Ovary (tissue), 7 donors: ENCODE measurements at regions not wholly inside any gene's neighbourhood (a gene's known extent, or its start where the extent isn't known, plus 50 kb on each side); places are given as distances from the start of the nearest gene placed in this dataset.
A peak's percentile ranks its signal among the peaks of the same experiment; 100 is the strongest.

Experiments
- DNase-seq, 5 donors: peaks; one replicate each; pipeline ENCODE4 v3.0.0-alpha.2; 2019 to 2020
- H3K27ac ChIP-seq, 2 donors: fragments of 200-600 bp; one replicate each; pipeline versions ENCODE4 v1.5.1 to v1.8.0; 2019 to 2022
- H3K27me3 ChIP-seq: fragments of 200-600 bp; one replicate; pipeline ENCODE4 v1.8.0; 2022
- H3K36me3 ChIP-seq: fragments of 200-600 bp; sonication (generic); one replicate; pipeline ENCODE4 v1.5.1; 2019
- H3K4me1 ChIP-seq: one replicate; pipeline ENCODE4 v1.8.1; 2013; ENCODE audit warnings: mild to moderate bottlenecking, moderate library complexity; ENCODE audit not compliant: insufficient read depth
- H3K4me3 ChIP-seq: fragments of 200-600 bp; sonication (generic); one replicate; pipeline ENCODE4 v1.5.1; 2017
- H3K9me3 ChIP-seq, 2 donors: fragments of 200-600 bp in 1 of 2; sonication (generic) in 1 of 2; one replicate each; pipeline versions ENCODE4 v1.5.1 to v1.8.1; 2013 to 2019; ENCODE audit warnings: mild to moderate bottlenecking in 1 of 2, moderate library complexity in 1 of 2
- EP300 ChIP-seq: sonication (generic); formaldehyde crosslinking; IDR thresholded peaks from one replicate; pipeline ENCODE4 v1.6.1; 2017; ENCODE audit warnings: antibody characterized with exemption
- POLR2A ChIP-seq: fragments of 450-650 bp; IDR thresholded peaks from one replicate; pipeline ENCODE4 v1.6.1; 2017; ENCODE audit warnings: antibody characterized with exemption, mild to moderate bottlenecking, moderate library complexity
- WGBS, 3 donors: extraction: QIAGEN DNeasy Blood & Tissue Kit in 1 of 3; methylation state at CpG; one replicate each; pipeline versions ENCODE4 v1.1.5 to v1.1.7; 2013 to 2017; 5-methylcytosine and 5-hydroxymethylcytosine counted together
- intact Hi-C, 4 donors: fragments of 100-400 bp; cut with DNase I; formaldehyde crosslinking; loops; one replicate each; pipeline versions ENCODE4 v1.11.0 to v1.15.1; 2022 to 2023
- TF ChIP-seq, protein P1 (sequence below), 3 donors: fragments of 450-650 bp in 2 of 3; fragments of 200-600 bp in 1 of 3; IDR thresholded peaks; one replicate each; pipeline versions ENCODE4 v1.5.1 to v1.8.0; 2016 to 2022; ENCODE audit warnings: antibody characterized with exemption in 3 of 3, mild to moderate bottlenecking in 1 of 3
- donor health status: DM: no; HTN: no; CAD: no; lungs with moderate emphysema.
- donor health status: DM: no; HTN: no; CAD: no.
- donor health status: Bipolar disorder and iron deficiency.
- donor health status: DM: no; HTN: no; CAD: no.
- donor health status: DM: yes; HTN: yes; CAD: no.

DNA sequence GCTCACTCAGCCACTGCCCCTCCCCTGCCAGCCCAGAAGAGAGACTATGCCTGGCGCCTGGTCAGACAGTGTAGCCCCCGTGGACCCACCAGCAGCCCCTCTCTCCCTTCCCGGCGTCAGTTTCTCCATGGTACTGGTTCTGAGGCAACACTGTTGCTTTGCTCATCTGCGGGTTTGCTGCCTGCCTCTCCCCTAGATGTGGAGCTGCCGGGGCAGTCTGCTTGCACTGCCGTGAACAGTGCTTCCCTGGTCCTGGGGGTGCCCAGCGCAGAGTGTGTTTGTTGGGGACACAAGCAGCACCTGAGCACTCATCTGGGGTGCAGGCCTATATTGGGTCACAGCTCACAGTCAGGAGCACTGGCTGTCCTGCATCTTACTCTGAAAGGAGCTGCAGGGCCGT is 309.9 kb downstream of the NDUFA10 start:
- no peak for TF ChIP-seq EP300
- TF ChIP-seq, protein P1, sequence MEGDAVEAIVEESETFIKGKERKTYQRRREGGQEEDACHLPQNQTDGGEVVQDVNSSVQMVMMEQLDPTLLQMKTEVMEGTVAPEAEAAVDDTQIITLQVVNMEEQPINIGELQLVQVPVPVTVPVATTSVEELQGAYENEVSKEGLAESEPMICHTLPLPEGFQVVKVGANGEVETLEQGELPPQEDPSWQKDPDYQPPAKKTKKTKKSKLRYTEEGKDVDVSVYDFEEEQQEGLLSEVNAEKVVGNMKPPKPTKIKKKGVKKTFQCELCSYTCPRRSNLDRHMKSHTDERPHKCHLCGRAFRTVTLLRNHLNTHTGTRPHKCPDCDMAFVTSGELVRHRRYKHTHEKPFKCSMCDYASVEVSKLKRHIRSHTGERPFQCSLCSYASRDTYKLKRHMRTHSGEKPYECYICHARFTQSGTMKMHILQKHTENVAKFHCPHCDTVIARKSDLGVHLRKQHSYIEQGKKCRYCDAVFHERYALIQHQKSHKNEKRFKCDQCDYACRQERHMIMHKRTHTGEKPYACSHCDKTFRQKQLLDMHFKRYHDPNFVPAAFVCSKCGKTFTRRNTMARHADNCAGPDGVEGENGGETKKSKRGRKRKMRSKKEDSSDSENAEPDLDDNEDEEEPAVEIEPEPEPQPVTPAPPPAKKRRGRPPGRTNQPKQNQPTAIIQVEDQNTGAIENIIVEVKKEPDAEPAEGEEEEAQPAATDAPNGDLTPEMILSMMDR (IDR thresholded peaks at IDR 0.05): no peak
- no peak for TF ChIP-seq POLR2A
- H3K9me3 ChIP-seq: no peaks in the 10 kb centered on the region
- H3K27me3 ChIP-seq: no peaks in the 10 kb centered on the region
- intact Hi-C loops: no loop called here
- no peaks in the 10 kb centered on the region for H3K4me1 ChIP-seq
- 89 to 97% (median 90%) methylated on average over 9 of the region's 9 CpGs for WGBS, 3 donors
- DNase-seq: peak in 1 of 5 donors; percentile 13
- H3K27ac ChIP-seq: no peak overlapping the region
- H3K4me3 ChIP-seq: no peak overlapping the region
- no peaks in the 10 kb centered on the region for H3K36me3 ChIP-seq

DNA sequence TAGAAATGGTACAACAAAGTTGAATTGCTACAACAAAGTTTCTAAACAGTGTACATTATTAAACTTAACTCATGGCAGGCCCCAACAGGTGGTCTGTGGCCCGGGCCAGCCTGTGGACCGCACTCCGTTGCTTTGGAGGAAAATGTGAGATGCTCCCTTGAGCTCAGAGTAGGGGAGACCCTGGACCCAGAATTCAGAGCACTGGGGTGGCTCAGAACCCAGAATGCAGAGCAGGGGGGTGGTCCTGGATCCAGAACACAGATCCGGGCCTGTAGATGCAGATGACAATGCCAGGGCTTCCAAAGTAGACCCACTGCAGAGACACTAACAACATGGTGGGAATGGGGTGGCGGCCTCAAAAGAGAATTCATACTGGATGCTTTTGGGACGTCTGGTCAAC is 311.0 kb downstream of the NDUFA10 start:
- no peak for TF ChIP-seq POLR2A
- TF ChIP-seq, protein P1 (IDR thresholded peaks at IDR 0.05): no peak
- no peak for TF ChIP-seq EP300
- peak in 1 of 5 donors; percentile 0 for DNase-seq
- Histone ChIP-seq H3K4me3 (no peak overlapping the region), H3K9me3 (no peaks in the 10 kb centered on the region), H3K36me3 (no peaks in the 10 kb centered on the region), H3K27ac (no peak overlapping the region), H3K4me1 (no peaks in the 10 kb centered on the region), H3K27me3 (no peaks in the 10 kb centered on the region)
- intact Hi-C loops: no loop called here
- WGBS, 3 donors: 77 to 80% (median 78%) methylated on average over 6 of the region's 6 CpGs

DNA sequence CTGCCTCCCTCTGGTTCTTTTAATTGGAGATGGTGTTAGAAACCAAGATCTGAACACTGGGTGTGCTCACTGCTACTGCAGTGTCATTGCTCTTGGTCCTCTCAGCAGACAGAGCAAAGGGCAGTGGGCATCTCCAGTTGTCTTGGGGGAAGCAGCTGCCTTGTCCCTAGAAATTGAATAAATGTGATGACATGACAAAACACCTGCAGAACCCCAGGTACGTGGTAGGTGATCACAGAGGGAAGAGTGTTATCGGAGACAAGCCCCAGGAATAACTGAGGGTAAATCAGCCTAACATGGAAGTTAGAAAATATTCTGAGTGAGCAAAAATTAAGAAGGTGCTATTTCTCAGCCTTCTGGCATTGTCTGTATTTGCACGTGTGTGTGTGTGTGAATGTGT is 311.9 kb upstream of the HDAC4 start:
- 91 to 93% (median 91%) methylated on average over 3 of the region's 3 CpGs for WGBS, 3 donors
- intact Hi-C loops: no loop called here
- H3K9me3 ChIP-seq: no peaks in the 10 kb centered on the region

DNA sequence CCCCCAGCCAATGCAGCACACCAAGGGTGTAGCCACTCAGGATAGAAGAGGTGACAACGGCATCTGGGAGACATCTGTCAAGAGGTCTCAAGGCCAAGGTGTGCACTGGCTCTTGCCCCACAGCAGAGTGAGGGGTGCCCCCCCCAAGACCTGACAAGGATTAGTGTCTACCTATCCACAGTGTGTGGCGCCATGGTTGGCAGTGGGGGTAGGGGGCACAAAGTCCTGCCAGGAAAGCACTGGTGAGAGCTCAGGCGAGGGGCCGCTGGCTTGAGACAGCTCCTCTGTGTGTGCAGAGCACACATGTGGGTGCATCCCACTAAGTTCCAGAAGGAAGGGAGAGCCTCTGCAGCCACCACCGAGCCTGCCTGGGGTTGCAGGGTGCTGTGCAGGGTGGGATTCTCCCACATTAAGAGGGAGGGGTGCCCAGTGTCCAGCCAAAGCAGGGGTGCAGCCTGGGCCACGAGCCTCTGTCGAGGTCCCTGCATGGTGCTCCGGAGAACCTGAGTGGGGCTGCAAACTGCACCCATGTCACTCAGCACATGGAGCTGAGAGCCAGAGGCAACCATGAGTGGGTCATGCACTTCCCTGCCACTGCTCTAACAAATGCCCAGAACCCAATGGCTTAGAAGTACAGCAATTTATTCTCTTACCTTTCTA is 311.2 kb upstream of the HDAC4 start:
- Histone ChIP-seq H3K27me3 (no peaks in the 10 kb centered on the region), H3K4me3 (no peak overlapping the region), H3K36me3 (no peaks in the 10 kb centered on the region), H3K9me3 (no peaks in the 10 kb centered on the region), H3K27ac (no peak overlapping the region), H3K4me1 (no peaks in the 10 kb centered on the region)
- DNase-seq: peak in 1 of 5 donors; percentile 9
- TF ChIP-seq EP300 (no peak), POLR2A (no peak)
- TF ChIP-seq, protein P1 (IDR thresholded peaks at IDR 0.05): no peak
- intact Hi-C loops: no loop called here
- WGBS, 3 donors: 90 to 92% (median 90%) methylated on average over 8 of the region's 8 CpGs

More for the DNA sequence above, 311.9 kb upstream of the HDAC4 start:
- Histone ChIP-seq H3K27ac (no peak overlapping the region), H3K4me3 (no peak overlapping the region), H3K27me3 (no peaks in the 10 kb centered on the region), H3K36me3 (no peaks in the 10 kb centered on the region), H3K4me1 (no peaks in the 10 kb centered on the region)
- no peak for TF ChIP-seq EP300
- no peak for DNase-seq

DNA sequence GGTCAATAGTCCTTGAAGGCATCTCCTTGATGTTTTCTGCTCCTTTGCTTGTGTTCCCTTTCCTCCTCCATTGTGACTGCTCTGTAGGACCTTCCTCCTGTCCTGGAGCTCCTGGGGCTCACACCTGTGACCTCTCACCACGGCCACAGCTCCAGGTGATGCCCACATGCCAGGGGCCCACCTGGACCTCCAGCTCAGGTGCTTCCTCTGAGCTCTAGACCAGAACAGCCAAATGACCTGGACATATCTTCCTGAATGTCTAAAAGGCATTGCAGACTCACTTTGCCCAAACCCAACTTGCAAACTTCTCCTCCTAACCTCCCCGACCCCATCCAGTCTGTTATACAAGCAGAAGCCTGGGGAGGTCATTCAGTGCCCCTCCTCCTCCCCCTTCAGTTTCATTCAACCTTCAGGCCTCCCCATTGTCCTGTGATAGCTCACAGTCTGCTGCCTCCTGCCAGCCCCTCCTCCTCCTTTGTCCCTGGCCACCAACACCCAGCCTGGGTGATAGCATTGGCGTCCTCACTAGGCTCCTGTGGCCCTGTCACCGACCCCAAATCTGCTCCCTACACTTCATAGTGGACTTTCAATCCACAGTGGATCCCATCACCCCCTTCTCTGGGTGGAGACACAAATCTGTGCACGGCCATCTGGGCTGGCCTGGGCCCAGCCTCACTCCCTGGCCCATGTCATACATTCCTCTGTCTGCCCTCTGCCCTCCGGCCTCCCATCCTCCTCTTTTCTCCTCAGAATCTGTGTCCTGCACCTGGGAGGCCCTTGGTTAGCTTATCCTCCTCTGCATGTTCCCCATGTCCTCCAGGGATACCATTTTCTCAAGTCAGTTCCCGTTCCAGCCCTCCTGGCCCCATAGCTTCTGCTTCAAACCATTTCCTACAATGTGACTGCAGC is 310.4 kb upstream of the HDAC4 start:
- WGBS, 3 donors: 52 to 67% (median 58%) methylated on average over 7 of the region's 7 CpGs
- H3K36me3 ChIP-seq: no peaks in the 10 kb centered on the region
- H3K27me3 ChIP-seq: no peaks in the 10 kb centered on the region
- intact Hi-C loops: no loop called here
- TF ChIP-seq EP300 (no peak), POLR2A (no peak)
- TF ChIP-seq, protein P1 (IDR thresholded peaks at IDR 0.05): no peak
- H3K27ac ChIP-seq: no peak overlapping the region
- H3K9me3 ChIP-seq: no peaks in the 10 kb centered on the region
- no peaks in the 10 kb centered on the region for H3K4me1 ChIP-seq
- DNase-seq: peak in 1 of 5 donors; percentile 13
- no peak overlapping the region for H3K4me3 ChIP-seq
